H9 (cell line): ENCODE measurements at regions not wholly inside any gene's neighbourhood (a gene's known extent, or its start where the extent isn't known, plus 50 kb on each side); places are given as distances from the start of the nearest gene placed in this dataset.
A peak's percentile ranks its signal among the peaks of the same experiment; 100 is the strongest.

Source experiments
- DNase-seq: peaks from one replicate; pipeline ENCODE4 v3.0.0-alpha.2; 2017
- H2AFZ ChIP-seq: one replicate; pipeline ENCODE4 v1.6.1; 2013; ENCODE audit warnings: mild to moderate bottlenecking, low read length, control low read depth, moderate library complexity
- H2AK5ac ChIP-seq: 2 replicates; pipeline ENCODE4 v1.6.1; 2013; ENCODE audit warnings: low read length, control low read depth, mixed read lengths; ENCODE audit not compliant: insufficient read length
- H2BK120ac ChIP-seq: one replicate; pipeline ENCODE4 v1.6.1; 2013; ENCODE audit warnings: low read depth, mild to moderate bottlenecking, low read length, control low read depth, inconsistent platforms; ENCODE audit not compliant: poor library complexity, severe bottlenecking
- H2BK12ac ChIP-seq: 2 replicates; pipeline ENCODE4 v1.6.1; 2013; ENCODE audit warnings: low read length, control low read depth, mixed read lengths, low read depth; ENCODE audit not compliant: insufficient read length
- H2BK15ac ChIP-seq: 2 replicates; pipeline ENCODE4 v1.6.1; 2013; ENCODE audit warnings: low read depth, low read length, control low read depth
- H2BK20ac ChIP-seq: one replicate; pipeline ENCODE4 v1.6.1; 2013; ENCODE audit warnings: low read depth, mild to moderate bottlenecking, low read length, control low read depth, inconsistent platforms; ENCODE audit not compliant: poor library complexity, severe bottlenecking
- H2BK5ac ChIP-seq: 2 replicates; pipeline ENCODE4 v1.6.1; 2013; ENCODE audit warnings: low read length, control low read depth, mixed read lengths; ENCODE audit not compliant: insufficient read length
- H3K14ac ChIP-seq: 2 replicates; pipeline ENCODE4 v1.6.1; 2013; ENCODE audit warnings: low read length, control low read depth; ENCODE audit not compliant: insufficient read depth
- H3K18ac ChIP-seq: 2 replicates; pipeline ENCODE4 v1.6.1; 2013; ENCODE audit warnings: low read depth, mild to moderate bottlenecking, mixed read lengths, low read length, control low read depth; ENCODE audit not compliant: insufficient read length
- H3K23ac ChIP-seq: 2 replicates; pipeline ENCODE4 v1.6.1; 2013; ENCODE audit warnings: low read length, control low read depth, mixed read lengths, low read depth; ENCODE audit not compliant: insufficient read length
- H3K23me2 ChIP-seq: 2 replicates; pipeline ENCODE4 v1.6.1; 2013; ENCODE audit warnings: low read depth, mild to moderate bottlenecking, mixed read lengths, low read length, control low read depth; ENCODE audit not compliant: insufficient read length, poor library complexity, severe bottlenecking
- H3K27ac ChIP-seq: 2 replicates; pipeline ENCODE4 v1.5.1; 2013; ENCODE audit warnings: low read length, control low read depth, mixed read lengths, low read depth; ENCODE audit not compliant: insufficient read length
- H3K27me3 ChIP-seq: 2 replicates; pipeline ENCODE4 v1.6.1; 2013; ENCODE audit warnings: low read length, control low read depth, inconsistent platforms; ENCODE audit not compliant: insufficient read depth
- H3K4ac ChIP-seq: 2 replicates; pipeline ENCODE4 v1.6.1; 2013; ENCODE audit warnings: low read depth, mild to moderate bottlenecking, control low read depth, inconsistent platforms, low read length, moderate library complexity
- H3K4me1 ChIP-seq: 2 replicates; pipeline ENCODE4 v1.6.1; 2013; ENCODE audit warnings: low read length, control low read depth, inconsistent platforms; ENCODE audit not compliant: insufficient read depth
- H3K4me2 ChIP-seq: 2 replicates; pipeline ENCODE4 v1.6.1; 2013; ENCODE audit warnings: low read length, control low read depth, mixed read lengths; ENCODE audit not compliant: insufficient read length, insufficient read depth
- H3K56ac ChIP-seq: 2 replicates; pipeline ENCODE4 v1.6.1; 2013; ENCODE audit warnings: low read depth, mild to moderate bottlenecking, mixed read lengths, low read length, control low read depth; ENCODE audit not compliant: insufficient read length
- H3K79me1 ChIP-seq: 2 replicates; pipeline ENCODE4 v1.6.1; 2013; ENCODE audit warnings: low read depth, mild to moderate bottlenecking, moderate library complexity, low read length, control low read depth, inconsistent platforms; ENCODE audit not compliant: insufficient read depth, poor library complexity, severe bottlenecking
- H3K79me2 ChIP-seq: 2 replicates; pipeline ENCODE4 v1.6.1; 2013; ENCODE audit warnings: low read length, control low read depth, inconsistent platforms; ENCODE audit not compliant: insufficient read depth
- H3K9ac ChIP-seq: 2 replicates; pipeline ENCODE4 v1.6.1; 2013; ENCODE audit warnings: low read length, control low read depth, mixed read lengths; ENCODE audit not compliant: insufficient read length; ENCODE audit errors: extremely low read depth
- H3K9me3 ChIP-seq: one replicate; pipeline ENCODE4 v1.6.1; 2013; ENCODE audit warnings: low read depth, low read length, inconsistent platforms; ENCODE audit not compliant: control insufficient read depth
- H3T11ph ChIP-seq: one replicate; pipeline ENCODE4 v1.6.1; 2013; ENCODE audit warnings: mild to moderate bottlenecking, low read length, control low read depth, inconsistent platforms
- H4K20me1 ChIP-seq: one replicate; pipeline ENCODE4 v1.6.1; 2013; ENCODE audit not compliant: control insufficient read depth, insufficient read length, insufficient read depth
- H4K5ac ChIP-seq: 2 replicates; pipeline ENCODE4 v1.6.1; 2013; ENCODE audit warnings: low read depth, mild to moderate bottlenecking, mixed read lengths, low read length, control low read depth; ENCODE audit not compliant: insufficient read length
- H4K8ac ChIP-seq: replicated peaks from 2 replicates; pipeline ENCODE4 v1.6.1; 2013; ENCODE audit warnings: low read length, control low read depth, mixed read lengths, low read depth; ENCODE audit not compliant: insufficient read length
- H4K91ac ChIP-seq: 2 replicates; pipeline ENCODE4 v1.6.1; 2013; ENCODE audit warnings: low read depth, mild to moderate bottlenecking, moderate library complexity, mixed read lengths, low read length, control low read depth; ENCODE audit not compliant: insufficient read length
- H3K27ac Mint-ChIP-seq, 3 experiments: 2 replicates in 2 of 3; 3 replicates in 1 of 3; pipeline ENCODE4 v1.8.0; 2020 to 2021; ENCODE audit warnings: mixed read lengths in 3 of 3, mild to moderate bottlenecking in 1 of 3, moderate library complexity in 1 of 3
- H3K27me3 Mint-ChIP-seq: 2 replicates; pipeline ENCODE4 v1.8.0; 2021; ENCODE audit warnings: low read depth, mild to moderate bottlenecking, moderate library complexity, mixed read lengths
- H3K36me3 Mint-ChIP-seq, 3 experiments: 2 replicates in 2 of 3; 3 replicates in 1 of 3; pipeline ENCODE4 v1.8.0; 2020 to 2021; ENCODE audit warnings: low read depth in 3 of 3, mixed read lengths in 3 of 3; ENCODE audit not compliant: insufficient read depth in 1 of 3
- H3K4me1 Mint-ChIP-seq, 2 experiments: 2 replicates each; pipeline ENCODE4 v1.8.0; 2020; ENCODE audit warnings: mixed read lengths in 2 of 2
- H3K4me3 Mint-ChIP-seq, 2 experiments: 2 replicates in 1 of 2; 3 replicates in 1 of 2; pipeline ENCODE4 v1.8.0; 2020 to 2021; ENCODE audit warnings: mild to moderate bottlenecking in 2 of 2, mixed read lengths in 2 of 2, moderate library complexity in 1 of 2
- H3K9me3 Mint-ChIP-seq, 2 experiments: 2 replicates in 1 of 2; 3 replicates in 1 of 2; pipeline ENCODE4 v1.8.0; 2020; ENCODE audit warnings: mild to moderate bottlenecking in 2 of 2, mixed read lengths in 2 of 2, moderate library complexity in 1 of 2
- CTCF ChIP-seq: fragments of 200-600 bp; sonication (generic); conservative IDR thresholded peaks from 3 replicates; pipeline ENCODE4 v1.8.0; 2021; ENCODE audit warnings: antibody characterized with exemption, mild to moderate bottlenecking
- WGBS: extraction: QIAGEN DNeasy Blood & Tissue Kit; methylation state at CpG from one replicate; pipeline ENCODE4 v1.1.7; 2013; ENCODE audit warnings: missing lambda C conversion rate, low lambda C conversion rate, mixed read lengths; ENCODE audit not compliant: insufficient read length; ENCODE audit errors: extremely low coverage; 5-methylcytosine and 5-hydroxymethylcytosine counted together

GRCh38 chr13:73293913-73294523, 235.2 kb downstream of the KLF5 start:
- no peaks in the 10 kb centered on the region for H3K79me2 ChIP-seq
- H3K27me3 ChIP-seq: no peaks in the 10 kb centered on the region
- no peak overlapping the region for H3K23ac ChIP-seq
- Mint-ChIP-seq H3K27me3 (peaks cover 2% of the 10 kb centered on the region; the same call in 1 of the 2 replicates), H3K27ac (no peak overlapping the region), H3K4me1 (peaks cover 11% of the 10 kb centered on the region in 2 experiments), H3K9me3 (no peaks in the 10 kb centered on the region), H3K36me3 (no peaks in the 10 kb centered on the region), H3K4me3 (no peak overlapping the region)
- WGBS: no CpG with 5 or more reads among the region's 6 CpGs
- no peaks in the 10 kb centered on the region for H3K79me1 ChIP-seq
- H3K18ac ChIP-seq: no peak overlapping the region
- H4K20me1 ChIP-seq: no peaks in the 10 kb centered on the region
- DNase-seq: no peak
- H3K56ac ChIP-seq: no peak overlapping the region
- no peak overlapping the region for H2BK20ac ChIP-seq
- no peak overlapping the region for H3K27ac ChIP-seq
- no peak overlapping the region for H2AK5ac ChIP-seq
- no peak overlapping the region for H2BK15ac ChIP-seq
- H4K8ac ChIP-seq: no peak overlapping the region
- H3T11ph ChIP-seq: no peak overlapping the region
- H3K4me1 ChIP-seq: peaks cover 4% of the 10 kb centered on the region; the same call in 1 of the 2 replicates
- H3K9ac ChIP-seq: no peak overlapping the region
- H2BK12ac ChIP-seq: no peak overlapping the region
- H3K4ac ChIP-seq: no peak overlapping the region
- no peak overlapping the region for H2BK5ac ChIP-seq
- TF ChIP-seq CTCF: no peak
- no peak overlapping the region for H3K4me2 ChIP-seq
- H2BK120ac ChIP-seq: no peak overlapping the region
- H3K23me2 ChIP-seq: no peaks in the 10 kb centered on the region
- H4K91ac ChIP-seq: no peak overlapping the region
- no peak overlapping the region for H2AFZ ChIP-seq
- H4K5ac ChIP-seq: no peak overlapping the region
- H3K14ac ChIP-seq: peak overlapping the region; percentile 29; the same call in 1 of the 2 replicates
- no peaks in the 10 kb centered on the region for H3K9me3 ChIP-seq
